Cerebellar cortex (tissue), 1 donor: ENCODE measurements at regions not wholly inside any gene's neighbourhood (a gene's known extent, or its start where the extent isn't known, plus 50 kb on each side); places are given as distances from the start of the nearest gene placed in this dataset.
"Not testable (repeated sequence)": the region's sequence is repeated elsewhere in the genome, so short reads cannot be mapped to it uniquely, and the experiment has no call there.

Experiments used
- DNase-seq: peaks from one replicate; pipeline ENCODE4 v3.0.0-alpha.2; 2015; ENCODE audit warnings: low spot score

DNA sequence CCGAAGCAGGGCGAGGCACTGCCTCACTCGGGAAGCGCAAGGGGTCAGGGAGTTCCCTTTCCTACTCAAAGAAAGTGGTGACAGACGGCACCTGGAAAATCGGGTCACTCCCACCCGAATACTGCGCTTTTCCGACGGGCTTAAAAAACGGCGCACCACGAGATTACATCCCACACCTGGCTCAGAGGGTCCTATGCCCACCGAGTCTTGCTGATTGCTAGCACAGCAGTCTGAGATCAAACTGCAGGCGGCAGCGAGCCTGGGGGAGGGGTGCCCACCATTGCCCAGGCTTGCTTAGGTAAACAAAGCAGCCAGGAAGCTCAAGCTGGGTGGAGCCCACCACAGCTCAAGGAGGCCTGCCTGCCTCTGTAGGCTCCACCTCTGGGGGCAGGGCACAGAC lies 549.4 kb downstream of the KIF20B start:
- not testable (repeated sequence) for DNase-seq

DNA sequence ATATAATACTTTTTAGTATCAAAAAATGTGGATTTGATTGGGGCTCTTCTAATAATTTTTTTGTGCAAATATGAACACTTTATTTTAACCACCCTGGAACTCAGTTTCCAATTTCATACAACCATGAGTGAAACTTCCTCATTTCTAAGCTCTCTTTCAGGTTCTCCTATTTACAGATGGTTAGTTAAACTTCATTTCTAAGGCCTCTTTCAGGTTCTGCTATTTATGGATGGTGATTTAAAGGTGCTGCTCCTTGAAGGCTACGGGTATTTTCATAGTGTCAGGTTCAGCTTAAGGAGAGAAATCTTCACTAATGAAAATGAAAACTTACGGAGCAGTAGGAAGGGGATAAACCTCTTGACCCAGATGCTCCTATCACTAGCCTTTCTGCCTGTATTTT lies 568.3 kb downstream of the KIF20B start:
- DNase-seq = no peak

DNA sequence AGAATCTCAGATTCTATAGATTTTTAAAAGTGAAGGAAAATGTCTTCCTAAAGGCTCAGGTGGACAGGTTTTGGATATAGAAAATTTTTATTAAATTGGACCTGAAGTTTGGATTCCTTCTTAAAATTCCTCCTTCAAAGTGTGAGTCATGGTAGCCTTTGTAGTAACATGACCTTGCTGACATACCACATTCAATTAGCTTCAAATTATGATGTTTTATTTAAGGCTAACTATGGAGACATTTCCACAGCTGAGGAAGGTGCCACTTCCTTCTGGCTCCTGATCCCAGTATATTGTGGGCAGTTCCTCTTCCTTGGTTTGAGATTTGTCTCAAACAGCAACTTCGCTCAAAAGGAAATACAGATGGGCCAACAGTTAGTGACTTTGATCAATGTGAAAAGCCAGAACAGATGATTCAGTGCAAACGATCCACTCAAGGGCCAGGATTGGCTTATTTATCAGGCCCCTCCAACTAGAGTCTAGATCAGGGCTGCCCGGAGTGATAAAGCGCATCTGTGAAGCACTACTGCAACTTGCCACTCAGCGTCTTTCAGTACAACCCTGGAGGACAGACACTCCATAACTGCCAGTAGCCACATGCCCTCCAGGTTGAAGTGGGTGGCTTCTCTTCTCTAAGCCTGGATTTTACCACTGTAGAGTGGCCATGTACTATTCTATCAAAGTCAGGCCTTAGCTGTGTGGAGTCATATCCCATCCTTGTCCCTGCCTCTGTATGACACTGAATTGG lies 573.5 kb downstream of the KIF20B start:
- no peak for DNase-seq

DNA sequence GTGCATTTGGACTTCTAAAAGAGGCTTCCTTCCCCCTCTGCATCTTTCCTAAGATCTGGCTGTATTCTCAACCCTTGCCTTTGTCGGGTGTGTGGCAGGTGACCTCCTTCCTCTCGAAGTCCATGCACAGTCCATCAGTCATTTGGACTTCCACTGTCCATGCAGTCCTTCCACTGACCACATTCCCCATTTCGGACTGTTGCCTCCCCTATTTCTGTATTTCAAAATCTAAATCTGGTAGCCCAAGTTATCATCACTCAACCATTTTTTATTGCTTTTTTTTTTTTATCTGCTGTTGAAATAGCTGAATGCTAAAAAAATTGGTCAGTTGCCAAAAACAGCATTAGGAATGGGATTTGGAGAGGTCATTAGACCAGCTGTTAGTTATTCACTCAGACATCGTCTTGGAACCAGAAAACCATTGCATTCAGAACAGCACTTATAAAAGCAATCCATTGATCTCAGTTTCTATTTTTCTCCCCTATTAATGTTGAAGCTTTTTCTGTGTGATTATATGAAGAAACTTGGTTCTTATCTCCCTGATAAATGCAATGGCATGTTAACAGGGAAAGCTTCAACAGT lies 575.6 kb downstream of the KIF20B start:
- no peak for DNase-seq

GRCh38 chr10:90286406-90286805 lies 571.4 kb downstream of the HTR7 start:
- DNase-seq = no peak

- no peak for DNase-seq
These were observed 570.9 kb downstream of the HTR7 start for GRCh38 chr10:90286941-90287340.

GRCh38 chr10:90288391-90288933 lies 569.4 kb downstream of the HTR7 start:
- no peak for DNase-seq

DNA sequence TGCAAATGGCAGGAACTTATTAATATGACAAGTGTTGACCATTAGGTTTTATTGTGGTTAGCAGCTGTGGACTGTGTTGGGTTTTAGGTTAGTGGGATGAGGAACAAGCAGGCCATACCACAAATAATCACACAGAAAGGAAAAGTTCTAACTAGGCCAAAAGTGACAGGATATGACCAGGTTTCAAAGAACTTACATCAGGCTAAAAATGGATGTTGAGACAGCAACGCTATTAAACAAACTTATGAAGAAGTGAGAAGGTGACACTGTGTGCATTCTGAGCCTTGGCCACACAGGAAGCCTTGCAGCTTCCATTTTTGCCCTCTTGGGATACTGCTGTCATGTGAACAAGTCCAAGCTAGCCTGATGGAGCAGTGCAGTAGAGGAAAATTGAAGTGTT lies 568.8 kb downstream of the HTR7 start:
- no peak for DNase-seq

DNA sequence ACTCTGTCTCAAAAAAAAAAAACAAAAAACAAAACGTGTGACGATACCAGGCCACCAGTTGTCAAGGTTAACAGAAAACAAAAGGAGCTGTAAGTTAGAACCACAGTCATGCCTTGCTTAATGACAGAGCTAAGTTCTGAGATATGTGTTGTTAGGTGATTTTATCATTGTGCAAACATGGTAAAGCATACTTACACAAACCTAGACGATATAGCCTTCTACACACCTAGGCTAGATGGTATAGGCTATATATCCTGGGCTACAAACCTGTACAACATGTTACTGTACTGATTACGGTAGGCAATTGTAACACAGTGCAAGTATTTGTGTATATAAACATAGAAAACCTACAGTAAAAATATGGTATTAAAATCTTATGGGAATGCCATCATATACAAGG lies 564.2 kb downstream of the HTR7 start:
- DNase-seq = no peak

DNA sequence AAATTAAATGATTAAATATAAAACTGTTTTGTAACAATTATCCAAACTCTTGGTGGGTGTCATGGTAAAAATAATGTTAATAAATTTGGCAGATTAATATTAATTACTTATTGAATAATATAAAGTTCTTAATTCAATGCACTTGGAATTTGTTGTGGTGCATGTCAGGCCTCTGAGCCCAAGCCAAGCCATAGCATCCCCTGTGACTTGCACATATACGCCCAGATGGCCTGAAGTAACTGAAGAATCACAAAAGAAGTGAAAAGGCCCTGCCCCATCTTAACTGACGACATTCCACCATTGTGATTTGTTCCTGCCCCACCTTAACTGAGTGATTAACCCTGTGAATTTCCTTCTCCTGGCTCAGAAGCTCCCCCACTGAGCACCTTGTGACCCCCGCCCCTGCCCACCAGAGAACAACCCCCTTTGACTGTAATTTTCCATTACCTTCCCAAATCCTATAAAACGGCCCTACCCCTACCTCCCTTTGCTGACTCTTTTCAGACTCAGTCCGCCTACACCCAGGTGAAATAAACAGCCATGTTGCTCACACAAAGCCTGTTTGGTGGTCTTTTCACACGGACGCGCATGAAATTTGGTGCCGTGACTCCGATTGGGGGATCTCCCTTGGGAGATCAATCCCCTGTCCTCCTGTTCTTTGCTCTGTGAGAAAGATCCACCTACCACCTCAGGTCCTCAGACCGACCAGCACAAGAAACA lies 562.9 kb downstream of the HTR7 start:
- not testable (repeated sequence) for DNase-seq

GRCh38 chr10:90302031-90302430 lies 555.8 kb downstream of the HTR7 start:
- not testable (repeated sequence) for DNase-seq

DNA sequence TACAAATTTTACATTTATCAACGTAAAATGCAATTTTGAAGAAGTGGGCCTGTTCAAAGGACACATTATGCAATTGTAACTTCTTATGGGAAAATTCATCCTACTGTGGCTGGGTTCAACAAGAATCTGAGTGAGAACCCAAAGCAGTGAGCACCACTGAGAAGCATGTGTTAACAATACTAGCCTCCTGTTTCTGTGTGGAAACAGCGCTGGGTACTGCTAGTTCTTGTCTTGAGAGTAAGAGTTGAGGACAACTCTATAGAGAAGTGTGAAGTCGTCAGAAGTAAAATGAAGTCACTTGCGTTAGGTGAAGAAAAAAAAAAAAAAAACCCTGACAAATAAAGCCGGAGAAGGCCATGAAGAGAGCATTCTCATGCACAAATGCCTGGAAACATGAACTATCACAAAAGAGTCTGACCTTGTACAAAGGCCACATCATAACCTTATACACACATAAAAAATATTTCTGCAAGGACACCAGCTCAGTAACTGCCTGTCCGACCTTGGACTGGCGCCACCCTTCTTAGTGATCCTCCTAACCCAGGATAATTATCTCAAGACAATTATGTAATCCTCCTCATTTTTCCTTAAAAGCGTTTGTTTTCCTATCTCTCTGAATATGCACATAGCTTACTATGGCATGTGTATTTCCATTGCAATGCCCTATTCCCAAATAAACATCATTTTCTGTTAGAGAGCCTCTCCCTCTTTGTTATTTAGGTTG lies 554.9 kb downstream of the HTR7 start:
- DNase-seq = no peak

DNA sequence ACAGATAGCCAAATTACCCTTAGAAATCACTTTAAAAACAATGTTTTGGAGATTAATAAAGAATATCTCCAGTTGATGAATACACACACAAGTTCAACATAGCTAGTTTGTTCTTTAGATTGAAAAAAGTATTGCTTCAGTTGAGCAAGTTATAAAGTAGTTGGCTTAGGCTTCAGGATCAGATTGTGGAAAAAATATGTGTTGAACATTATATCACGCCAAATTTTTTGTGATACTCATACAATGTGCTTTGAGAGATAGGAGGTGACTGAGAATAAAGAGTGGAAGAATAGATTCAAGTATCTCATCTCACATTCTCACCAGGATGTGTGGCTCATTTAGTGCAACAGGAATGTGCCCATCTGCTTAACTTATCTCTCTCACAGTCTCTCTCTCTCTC lies 553.3 kb downstream of the HTR7 start:
- no peak for DNase-seq

DNA sequence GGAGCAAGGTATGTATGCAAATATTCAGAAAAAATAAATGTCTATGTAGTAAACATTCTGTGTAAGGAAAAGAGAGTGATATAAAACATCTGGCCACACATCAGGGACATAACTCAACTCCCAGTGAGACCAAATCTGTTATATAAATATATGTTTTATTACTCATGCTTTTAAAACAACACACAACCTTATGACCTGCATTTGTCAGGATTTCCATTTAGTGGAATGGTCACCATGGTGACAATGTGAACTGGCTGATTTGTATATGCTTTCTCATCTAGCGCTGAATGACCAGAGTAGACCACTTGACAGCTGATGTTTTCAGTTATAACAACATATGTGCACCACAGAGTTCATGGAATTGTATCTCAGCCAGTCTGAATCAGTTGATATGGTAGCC lies 551.7 kb downstream of the HTR7 start:
- DNase-seq = no peak

GRCh38 chr10:90308223-90308622 lies 549.6 kb downstream of the HTR7 start:
- no peak for DNase-seq

- DNase-seq = no peak
These were observed 544.1 kb downstream of the HTR7 start for GRCh38 chr10:90313576-90314325.

DNA sequence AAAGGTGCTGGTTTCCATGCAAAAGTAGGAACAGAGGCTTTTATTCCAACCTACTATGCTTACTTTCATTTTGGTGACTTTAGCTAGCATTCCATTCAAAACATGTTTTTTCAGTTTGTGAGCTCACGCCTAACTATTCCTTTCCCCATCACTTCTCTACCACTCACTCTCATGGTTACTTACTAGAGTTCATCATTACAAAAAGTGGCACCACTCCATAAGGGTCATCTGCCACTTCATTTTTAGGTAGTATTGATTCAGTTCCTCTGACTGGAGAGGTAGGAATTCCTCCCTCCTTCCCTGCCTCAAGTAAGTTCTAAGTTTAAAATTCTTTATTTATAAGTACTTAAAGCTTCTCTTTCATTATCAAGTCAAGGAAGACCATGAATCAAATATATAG lies 543.1 kb downstream of the HTR7 start:
- no peak for DNase-seq

- no peak for DNase-seq
These were observed 540.7 kb downstream of the HTR7 start for GRCh38 chr10:90317172-90317571.

GRCh38 chr10:90318659-90319058 lies 539.2 kb downstream of the HTR7 start:
- DNase-seq = no peak

DNA sequence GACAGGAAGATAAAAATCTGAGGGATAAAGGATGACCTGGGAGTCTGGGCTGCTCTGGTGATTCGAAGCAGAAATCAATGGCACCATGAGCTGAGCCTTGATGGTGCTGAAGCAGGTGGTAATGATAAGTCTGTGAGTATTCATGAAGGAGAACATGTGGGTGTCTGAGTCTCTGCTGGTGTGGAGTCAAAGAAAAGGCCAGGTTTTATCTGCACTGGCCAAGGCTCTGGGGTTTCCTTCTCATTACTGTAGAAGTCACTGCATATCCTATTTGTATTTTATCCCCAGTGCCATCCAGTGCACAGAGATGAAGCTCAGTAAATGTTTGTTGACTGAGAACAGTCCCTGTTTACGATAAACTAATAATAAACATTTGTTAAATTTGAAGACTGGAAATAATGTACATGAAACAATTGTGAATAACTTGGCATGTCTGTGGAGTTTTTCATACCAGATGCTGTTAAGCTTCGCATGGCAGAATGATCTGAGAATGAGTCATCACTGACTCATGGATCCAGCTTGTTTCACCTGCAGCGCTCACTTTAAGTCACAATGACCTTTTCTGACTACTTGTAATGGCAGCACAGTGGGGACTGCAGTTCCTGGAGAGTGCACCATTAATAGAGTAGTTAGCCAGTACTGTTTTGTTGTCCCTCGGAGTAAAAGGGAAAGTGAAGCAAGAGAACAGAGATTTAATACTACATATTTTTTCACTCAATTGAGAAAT lies 538.5 kb downstream of the HTR7 start:
- DNase-seq = no peak
